ENCODE measurements at regions not wholly inside any gene's neighbourhood (a gene's known extent, or its start where the extent isn't known, plus 50 kb on each side); places are given as distances from the start of the nearest gene placed in this dataset.

DNA sequence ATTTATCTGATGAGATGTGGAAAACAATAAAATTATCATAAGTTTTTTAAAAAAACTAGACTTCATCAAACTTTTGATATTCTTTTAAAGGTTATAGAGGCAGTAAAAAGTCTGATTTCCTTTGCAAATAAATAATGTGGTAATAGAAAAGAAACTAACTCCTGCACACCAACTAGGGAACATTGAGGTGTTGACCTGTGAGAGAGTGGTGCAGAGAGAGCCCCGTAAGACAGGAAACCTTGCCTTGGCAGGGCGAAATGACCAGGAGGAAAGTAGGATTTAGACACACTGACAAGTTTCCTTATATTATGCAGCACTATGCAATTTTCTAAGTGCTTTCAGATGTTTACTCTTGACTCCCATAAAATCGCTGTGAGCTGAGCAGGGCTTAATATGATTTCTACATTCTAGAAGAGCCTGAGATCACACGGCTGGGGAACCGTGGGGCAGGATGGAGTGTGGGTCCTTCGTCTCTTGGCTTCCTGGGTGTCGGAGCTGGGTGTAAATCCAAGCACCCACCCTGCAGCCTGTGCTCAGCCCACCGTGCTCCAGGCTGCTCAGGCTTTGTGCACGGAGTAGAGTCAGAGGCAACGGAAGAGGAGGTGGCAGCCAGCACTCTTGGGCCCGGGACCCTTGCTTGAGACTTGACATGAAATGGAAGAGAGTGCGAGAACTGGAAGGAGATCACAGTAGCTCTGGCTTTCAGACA is 61.3 kb upstream of the FOXQ1 start:
- no peak overlapping the region for H3K4me3 ChIP-seq (ENCODE audit: low read depth, low read length)
- TF ChIP-seq, protein P1, sequence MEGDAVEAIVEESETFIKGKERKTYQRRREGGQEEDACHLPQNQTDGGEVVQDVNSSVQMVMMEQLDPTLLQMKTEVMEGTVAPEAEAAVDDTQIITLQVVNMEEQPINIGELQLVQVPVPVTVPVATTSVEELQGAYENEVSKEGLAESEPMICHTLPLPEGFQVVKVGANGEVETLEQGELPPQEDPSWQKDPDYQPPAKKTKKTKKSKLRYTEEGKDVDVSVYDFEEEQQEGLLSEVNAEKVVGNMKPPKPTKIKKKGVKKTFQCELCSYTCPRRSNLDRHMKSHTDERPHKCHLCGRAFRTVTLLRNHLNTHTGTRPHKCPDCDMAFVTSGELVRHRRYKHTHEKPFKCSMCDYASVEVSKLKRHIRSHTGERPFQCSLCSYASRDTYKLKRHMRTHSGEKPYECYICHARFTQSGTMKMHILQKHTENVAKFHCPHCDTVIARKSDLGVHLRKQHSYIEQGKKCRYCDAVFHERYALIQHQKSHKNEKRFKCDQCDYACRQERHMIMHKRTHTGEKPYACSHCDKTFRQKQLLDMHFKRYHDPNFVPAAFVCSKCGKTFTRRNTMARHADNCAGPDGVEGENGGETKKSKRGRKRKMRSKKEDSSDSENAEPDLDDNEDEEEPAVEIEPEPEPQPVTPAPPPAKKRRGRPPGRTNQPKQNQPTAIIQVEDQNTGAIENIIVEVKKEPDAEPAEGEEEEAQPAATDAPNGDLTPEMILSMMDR (conservative IDR thresholded peaks at IDR 0.05; ENCODE audit: low read depth, low read length): no peak
- peak; percentile 6 for DNase-seq (ENCODE audit: low read depth)

DNA sequence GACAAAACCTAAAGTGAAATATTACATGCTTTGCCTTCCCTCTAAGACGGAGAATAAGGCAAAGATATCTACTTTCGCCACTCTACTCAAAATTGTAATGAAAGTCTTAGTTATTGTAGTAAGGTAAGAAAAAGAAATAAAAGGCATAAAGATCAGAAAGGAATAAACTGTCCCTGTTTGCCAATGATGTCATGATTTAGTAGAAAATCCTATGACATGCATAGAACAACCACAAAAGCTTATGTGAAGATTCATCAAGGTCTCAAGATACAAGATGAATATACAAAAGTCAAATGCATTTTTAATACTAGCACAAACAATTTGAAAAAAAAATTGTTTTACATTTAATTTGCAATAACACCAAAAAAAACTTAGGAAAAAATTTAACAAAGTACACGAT is 64.0 kb upstream of the FOXQ1 start:
- TF ChIP-seq, protein P1 (conservative IDR thresholded peaks at IDR 0.05; ENCODE audit: low read depth, low read length): no peak
- no peak for DNase-seq (ENCODE audit: low read depth)
- H3K4me3 ChIP-seq (ENCODE audit: low read depth, low read length): no peak overlapping the region

DNA sequence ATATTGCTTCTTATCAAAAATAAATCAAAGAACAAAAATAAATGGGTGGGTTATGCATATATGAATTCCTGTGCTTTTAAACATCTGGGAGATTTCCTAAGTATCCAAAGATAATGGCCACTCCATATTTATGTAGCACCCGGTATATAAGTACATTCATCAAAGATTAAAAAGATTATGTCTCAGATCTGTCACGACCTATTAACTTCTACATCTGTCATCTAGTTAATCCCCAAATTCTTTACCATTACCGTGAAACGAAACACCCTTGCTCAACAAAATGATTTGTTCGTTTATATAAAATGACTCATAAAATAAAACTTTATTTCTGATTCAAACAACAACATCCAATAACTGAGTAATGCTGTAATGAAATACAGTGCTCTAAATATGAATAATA is 64.8 kb upstream of the FOXQ1 start:
- TF ChIP-seq, protein P1 (conservative IDR thresholded peaks at IDR 0.05; ENCODE audit: low read depth, low read length): no peak
- no peak overlapping the region for H3K4me3 ChIP-seq (ENCODE audit: low read depth, low read length)
- no peak for DNase-seq (ENCODE audit: low read depth)

DNA sequence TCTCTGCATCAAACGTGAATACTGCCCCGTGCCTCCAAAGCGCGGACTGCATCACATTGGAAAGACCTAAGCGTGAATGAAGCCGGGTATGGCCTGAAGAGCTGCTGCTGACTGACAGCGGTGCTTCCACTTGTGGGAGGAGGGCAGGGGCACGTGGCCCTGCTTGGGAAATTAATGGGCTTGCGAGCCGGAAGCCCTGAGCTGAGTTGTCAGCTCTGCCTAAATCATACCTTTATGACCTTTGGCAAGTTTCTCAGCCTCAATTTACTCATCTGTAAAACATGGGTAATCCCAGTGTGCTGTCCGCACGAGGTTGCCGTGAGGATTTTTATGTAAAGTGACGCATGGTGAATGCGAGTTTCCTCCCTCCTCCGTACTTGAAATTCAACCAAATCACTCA is 67.0 kb upstream of the FOXQ1 start:
- no peak overlapping the region for H3K4me3 ChIP-seq (ENCODE audit: low read depth, low read length)
- no peak for DNase-seq (ENCODE audit: low read depth)
- TF ChIP-seq, protein P1 (conservative IDR thresholded peaks at IDR 0.05; ENCODE audit: low read depth, low read length): no peak

DNA sequence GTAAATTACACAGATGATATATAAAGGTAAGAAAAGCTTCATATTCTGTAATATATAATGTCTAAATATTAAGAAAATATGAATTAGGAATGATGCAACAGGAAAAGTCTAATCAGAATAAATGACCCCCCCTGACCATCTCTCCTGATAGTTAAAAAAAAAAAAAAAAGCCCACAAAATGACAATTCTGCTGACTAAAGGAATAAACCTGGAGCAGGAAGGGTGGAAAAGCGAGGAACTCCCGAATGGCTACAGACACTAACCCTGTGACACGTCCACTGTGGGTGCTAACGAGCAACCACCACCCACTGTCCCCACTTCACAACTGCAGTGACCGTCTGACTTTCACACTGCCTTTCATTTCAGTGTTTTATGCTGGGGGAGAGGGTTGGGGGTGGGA is 67.6 kb upstream of the FOXQ1 start:
- no peak overlapping the region for H3K4me3 ChIP-seq (ENCODE audit: low read depth, low read length)
- TF ChIP-seq, protein P1 (conservative IDR thresholded peaks at IDR 0.05; ENCODE audit: low read depth, low read length): no peak
- DNase-seq (ENCODE audit: low read depth): no peak

DNA sequence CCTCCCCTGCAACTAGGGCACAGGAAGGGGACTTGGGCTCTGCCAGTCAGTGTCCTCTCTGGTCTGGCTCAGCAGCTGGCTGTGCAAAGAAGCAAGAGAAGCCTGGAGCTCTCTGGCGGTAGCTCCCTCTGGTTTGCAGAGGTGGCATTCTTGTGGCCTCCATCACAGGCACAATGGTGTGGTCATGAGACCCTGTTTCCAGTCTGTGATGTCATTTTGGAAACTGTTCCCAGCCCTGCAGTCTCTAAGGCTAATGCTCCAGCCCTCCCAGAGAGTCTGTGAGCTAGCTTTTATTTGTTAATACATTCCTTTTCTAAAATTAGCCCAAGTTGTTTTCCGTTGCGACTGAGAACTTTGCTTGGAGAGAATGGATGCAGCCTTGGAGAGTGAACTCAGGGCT is 69.5 kb upstream of the FOXQ1 start:
- peak; percentile 74 for DNase-seq (ENCODE audit: low read depth)
- H3K4me3 ChIP-seq (ENCODE audit: low read depth, low read length): no peak overlapping the region
- TF ChIP-seq, protein P1 (conservative IDR thresholded peaks at IDR 0.05; ENCODE audit: low read depth, low read length): no peak

DNA sequence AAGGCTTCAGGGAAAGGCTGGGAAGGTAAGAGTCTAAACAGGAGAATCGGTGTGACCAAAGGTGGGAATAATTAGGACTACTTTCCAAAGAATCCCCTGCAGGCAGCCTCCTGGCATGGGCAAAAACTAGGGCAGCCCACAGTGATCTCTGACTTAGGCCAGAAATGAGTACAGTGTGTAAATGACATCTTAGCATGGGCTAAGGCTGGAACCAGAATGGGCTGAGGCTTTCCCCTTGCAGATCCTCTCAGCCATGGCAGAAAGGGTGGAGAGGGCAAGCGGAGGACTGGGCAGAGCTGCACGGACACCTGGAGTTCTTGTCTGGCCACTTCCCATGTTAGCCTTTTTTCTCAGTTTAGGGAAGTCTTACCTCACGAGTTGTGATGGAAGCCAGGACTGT is 69.9 kb upstream of the FOXQ1 start:
- TF ChIP-seq, protein P1 (conservative IDR thresholded peaks at IDR 0.05; ENCODE audit: low read depth, low read length): no peak
- no peak overlapping the region for H3K4me3 ChIP-seq (ENCODE audit: low read depth, low read length)

More for the DNA sequence above, 69.9 kb upstream of the FOXQ1 start:
- no peak for DNase-seq (ENCODE audit: low read depth)
